ENCODE measurements at regions not wholly inside any gene's neighbourhood (a gene's known extent, or its start where the extent isn't known, plus 50 kb on each side); places are given as distances from the start of the nearest gene placed in this dataset.

- intact Hi-C loops (cut with DNase I; ENCODE audit: low total_unique reads): no loop called here
- TF ChIP-seq POLR2A (IDR thresholded peaks at IDR 0.05) (no peak), CTCF (IDR thresholded peaks at IDR 0.05) (no peak), POLR2AphosphoS5 (IDR thresholded peaks at IDR 0.05) (no peak)
Measured at GRCh38 chr4:31575504-31575903, 855.3 kb downstream of the PCDH7 start.

DNA sequence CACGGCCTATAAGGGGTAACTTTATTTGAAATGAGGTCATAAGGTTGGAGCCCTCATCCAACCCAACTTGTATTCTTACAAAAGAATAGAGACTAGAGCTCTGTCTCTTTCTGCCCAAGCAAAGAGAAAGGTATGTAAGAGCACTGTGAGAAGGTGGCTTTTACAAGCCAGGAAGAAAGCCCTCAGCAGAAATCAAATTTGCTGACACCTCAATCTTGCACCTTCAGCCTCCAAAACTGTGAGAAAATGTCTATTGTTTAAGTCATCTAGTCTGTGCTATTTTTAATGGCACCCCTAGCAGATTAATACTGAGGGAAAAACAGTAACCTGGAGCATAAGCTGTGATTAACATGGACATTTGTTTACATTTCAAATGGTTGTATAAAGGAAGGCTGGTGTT is 860.7 kb downstream of the PCDH7 start:
- Histone ChIP-seq H3K4me3 (no peak overlapping the region), H3K27ac (no peak overlapping the region), H3K27me3 (no peaks in the 10 kb centered on the region), H3K4me1 (no peaks in the 10 kb centered on the region), H3K9me3 (no peaks in the 10 kb centered on the region), H3K36me3 (no peaks in the 10 kb centered on the region)
- DNase-seq (ENCODE audit: low spot score in 2 of 2): no peak
- intact Hi-C loops (cut with DNase I; ENCODE audit: low total_unique reads): no loop called here
- TF ChIP-seq CTCF (IDR thresholded peaks at IDR 0.05) (no peak), POLR2A (IDR thresholded peaks at IDR 0.05) (no peak), POLR2AphosphoS5 (IDR thresholded peaks at IDR 0.05) (no peak)

More at GRCh38 chr4:31575504-31575903, 855.3 kb downstream of the PCDH7 start:
- no peak for DNase-seq (ENCODE audit: low spot score in 2 of 2)
- Histone ChIP-seq H3K27me3 (no peaks in the 10 kb centered on the region), H3K36me3 (no peaks in the 10 kb centered on the region), H3K4me3 (no peak overlapping the region), H3K4me1 (no peaks in the 10 kb centered on the region), H3K9me3 (no peaks in the 10 kb centered on the region), H3K27ac (no peak overlapping the region)

GRCh38 chr4:31585503-31585902 is 865.3 kb downstream of the PCDH7 start:
- Histone ChIP-seq H3K4me3 (no peak overlapping the region), H3K9me3 (no peaks in the 10 kb centered on the region), H3K36me3 (no peaks in the 10 kb centered on the region), H3K4me1 (no peaks in the 10 kb centered on the region), H3K27ac (no peak overlapping the region), H3K27me3 (no peaks in the 10 kb centered on the region)
- TF ChIP-seq CTCF (IDR thresholded peaks at IDR 0.05) (no peak), POLR2AphosphoS5 (IDR thresholded peaks at IDR 0.05) (no peak), POLR2A (IDR thresholded peaks at IDR 0.05) (no peak)
- intact Hi-C loops (cut with DNase I; ENCODE audit: low total_unique reads): no loop called here
- DNase-seq (ENCODE audit: low spot score in 2 of 2): no peak

- DNase-seq (ENCODE audit: low spot score in 2 of 2): no peak
- no peak overlapping the region for H3K4me3 ChIP-seq
- no peaks in the 10 kb centered on the region for H3K4me1 ChIP-seq
- no peaks in the 10 kb centered on the region for H3K27me3 ChIP-seq
- no peaks in the 10 kb centered on the region for H3K36me3 ChIP-seq
- no peaks in the 10 kb centered on the region for H3K9me3 ChIP-seq
- no peak overlapping the region for H3K27ac ChIP-seq
- intact Hi-C loops (cut with DNase I; ENCODE audit: low total_unique reads): no loop called here
- TF ChIP-seq CTCF (IDR thresholded peaks at IDR 0.05) (no peak), POLR2AphosphoS5 (IDR thresholded peaks at IDR 0.05) (no peak), POLR2A (IDR thresholded peaks at IDR 0.05) (no peak)
Measured at GRCh38 chr4:31592293-31592692, 872.1 kb downstream of the PCDH7 start.

DNA sequence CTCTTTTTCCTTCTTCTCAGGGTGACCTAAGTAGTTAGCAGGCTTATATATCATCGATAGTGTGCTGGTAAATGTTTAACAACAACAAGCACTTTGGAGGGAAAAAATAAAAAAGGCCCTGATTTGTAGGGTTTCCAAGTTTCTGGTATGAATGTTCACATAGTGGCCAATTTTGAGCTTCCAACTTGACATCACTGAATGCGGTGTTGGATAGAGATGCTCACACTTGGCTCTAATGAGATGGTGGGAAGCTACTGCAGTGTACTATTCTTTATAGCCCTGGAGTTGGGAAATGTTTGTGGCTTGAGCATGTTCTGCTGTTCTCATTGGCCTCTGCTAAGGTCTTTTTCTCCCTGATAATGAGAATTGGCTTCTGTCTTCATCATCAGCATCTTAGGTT is 875.3 kb downstream of the PCDH7 start:
- Histone ChIP-seq H3K27me3 (no peaks in the 10 kb centered on the region), H3K9me3 (no peaks in the 10 kb centered on the region), H3K4me1 (no peaks in the 10 kb centered on the region), H3K4me3 (no peak overlapping the region), H3K36me3 (no peaks in the 10 kb centered on the region), H3K27ac (no peak overlapping the region)
- intact Hi-C loops (cut with DNase I; ENCODE audit: low total_unique reads): no loop called here
- DNase-seq (ENCODE audit: low spot score in 2 of 2): no peak
- TF ChIP-seq POLR2AphosphoS5 (IDR thresholded peaks at IDR 0.05) (no peak), CTCF (IDR thresholded peaks at IDR 0.05) (no peak), POLR2A (IDR thresholded peaks at IDR 0.05) (no peak)
